ENCODE measurements at regions not wholly inside any gene's neighbourhood (a gene's known extent, or its start where the extent isn't known, plus 50 kb on each side); places are given as distances from the start of the nearest gene placed in this dataset.

GRCh38 chr4:13881892-13882291, 254.4 kb upstream of the BOD1L1 start:
- H3K27ac Mint-ChIP-seq (ENCODE audit: unreplicated experiment) = no peak overlapping the region
- no peaks in the 10 kb centered on the region for H3K36me3 Mint-ChIP-seq (ENCODE audit: low read depth)
- no peaks in the 10 kb centered on the region for H3K4me1 Mint-ChIP-seq
- TF ChIP-seq CTCF (conservative IDR thresholded peaks at IDR 0.05) = no peak
- DNase-seq (ENCODE audit: low read depth, low spot score) = no peak
- H3K9me3 Mint-ChIP-seq = no peaks in the 10 kb centered on the region
- no peaks in the 10 kb centered on the region for H3K27me3 Mint-ChIP-seq (ENCODE audit: low read depth)
- H3K4me3 Mint-ChIP-seq = no peak overlapping the region

- H3K9me3 Mint-ChIP-seq = peaks cover 5% of the 10 kb centered on the region
- peaks cover 3% of the 10 kb centered on the region for H3K4me1 Mint-ChIP-seq
- no peak for DNase-seq (ENCODE audit: low read depth, low spot score)
Measured at GRCh38 chr4:13887010-13887409, 259.5 kb upstream of the BOD1L1 start.

GRCh38 chr4:13888112-13888511, 260.6 kb upstream of the BOD1L1 start:
- peaks cover 5% of the 10 kb centered on the region for H3K9me3 Mint-ChIP-seq
- TF ChIP-seq CTCF (conservative IDR thresholded peaks at IDR 0.05) = no peak
- H3K36me3 Mint-ChIP-seq (ENCODE audit: low read depth) = no peaks in the 10 kb centered on the region
- H3K4me1 Mint-ChIP-seq = peaks cover 10% of the 10 kb centered on the region
- H3K4me3 Mint-ChIP-seq = no peak overlapping the region
- H3K27ac Mint-ChIP-seq (ENCODE audit: unreplicated experiment) = no peak overlapping the region
- H3K27me3 Mint-ChIP-seq (ENCODE audit: low read depth) = no peaks in the 10 kb centered on the region
- no peak for DNase-seq (ENCODE audit: low read depth, low spot score)

More at GRCh38 chr4:13887010-13887409, 259.5 kb upstream of the BOD1L1 start:
- Mint-ChIP-seq H3K27me3 (ENCODE audit: low read depth) (no peaks in the 10 kb centered on the region), H3K4me3 (no peak overlapping the region), H3K36me3 (ENCODE audit: low read depth) (no peaks in the 10 kb centered on the region), H3K27ac (ENCODE audit: unreplicated experiment) (no peak overlapping the region)
- no peak for TF ChIP-seq CTCF (conservative IDR thresholded peaks at IDR 0.05)

- H3K27me3 Mint-ChIP-seq (ENCODE audit: low read depth) = no peaks in the 10 kb centered on the region
- no peak overlapping the region for H3K27ac Mint-ChIP-seq (ENCODE audit: unreplicated experiment)
- peaks cover 5% of the 10 kb centered on the region for H3K9me3 Mint-ChIP-seq
- H3K36me3 Mint-ChIP-seq (ENCODE audit: low read depth) = no peaks in the 10 kb centered on the region
- no peak for DNase-seq (ENCODE audit: low read depth, low spot score)
- H3K4me1 Mint-ChIP-seq = peaks cover 10% of the 10 kb centered on the region
- no peak for TF ChIP-seq CTCF (conservative IDR thresholded peaks at IDR 0.05)
- H3K4me3 Mint-ChIP-seq = no peak overlapping the region
Measured at GRCh38 chr4:13891544-13891939, 264.0 kb upstream of the BOD1L1 start.

- Mint-ChIP-seq H3K9me3 (peaks cover 5% of the 10 kb centered on the region), H3K27ac (ENCODE audit: unreplicated experiment) (no peak overlapping the region), H3K36me3 (ENCODE audit: low read depth) (no peaks in the 10 kb centered on the region), H3K4me3 (no peak overlapping the region), H3K27me3 (ENCODE audit: low read depth) (no peaks in the 10 kb centered on the region), H3K4me1 (peaks cover 10% of the 10 kb centered on the region)
- no peak for TF ChIP-seq CTCF (conservative IDR thresholded peaks at IDR 0.05)
- no peak for DNase-seq (ENCODE audit: low read depth, low spot score)
Measured at GRCh38 chr4:13892739-13893105, 265.2 kb upstream of the BOD1L1 start.

- Mint-ChIP-seq H3K27me3 (ENCODE audit: low read depth) (no peaks in the 10 kb centered on the region), H3K36me3 (ENCODE audit: low read depth) (no peaks in the 10 kb centered on the region), H3K9me3 (peaks cover 5% of the 10 kb centered on the region), H3K4me1 (peaks cover 10% of the 10 kb centered on the region), H3K4me3 (no peak overlapping the region), H3K27ac (ENCODE audit: unreplicated experiment) (no peak overlapping the region)
- no peak for DNase-seq (ENCODE audit: low read depth, low spot score)
- TF ChIP-seq CTCF (conservative IDR thresholded peaks at IDR 0.05) = no peak
Measured at GRCh38 chr4:13893211-13893610, 265.7 kb upstream of the BOD1L1 start.
